OCI-LY1 (cell line): ENCODE measurements at regions not wholly inside any gene's neighbourhood (a gene's known extent, or its start where the extent isn't known, plus 50 kb on each side); places are given as distances from the start of the nearest gene placed in this dataset.

Experiments
- H2AFZ ChIP-seq: fragments of 200-600 bp; sonication (generic), shearing (Covaris generic); 2 replicates; pipeline ENCODE4 v1.6.0; 2014; ENCODE audit warnings: antibody characterized with exemption, mild to moderate bottlenecking, low read length
- H3F3A ChIP-seq: fragments of 200-600 bp; sonication (generic), shearing (Covaris generic); 2 replicates; pipeline ENCODE4 v1.6.0; 2014; ENCODE audit warnings: mild to moderate bottlenecking, antibody characterized with exemption, low read length, moderate library complexity; ENCODE audit not compliant: insufficient read depth
- H3K27ac ChIP-seq: fragments of 200-600 bp; sonication (generic); 2 replicates; pipeline ENCODE4 v1.5.1; 2014; ENCODE audit warnings: low read length, mixed run types, mild to moderate bottlenecking, low read depth; ENCODE audit not compliant: poor library complexity, severe bottlenecking
- H3K27me3 ChIP-seq: fragments of 200-600 bp; sonication (generic); 2 replicates; pipeline ENCODE4 v1.6.0; 2014; ENCODE audit warnings: antibody characterized with exemption, mild to moderate bottlenecking, low read length, moderate library complexity; ENCODE audit not compliant: insufficient read depth
- H3K36me3 ChIP-seq: fragments of 200-600 bp; sonication (generic); 2 replicates; pipeline ENCODE4 v1.6.1; 2014; ENCODE audit warnings: mild to moderate bottlenecking, antibody characterized with exemption, low read length, moderate library complexity, mixed read lengths; ENCODE audit not compliant: insufficient read depth
- H3K4me1 ChIP-seq: fragments of 200-600 bp; sonication (generic); 2 replicates; pipeline ENCODE4 v1.5.1; 2014; ENCODE audit warnings: mild to moderate bottlenecking, low read length, moderate library complexity; ENCODE audit not compliant: insufficient read depth, severe bottlenecking
- H3K4me2 ChIP-seq: fragments of 200-600 bp; sonication (generic), shearing (Covaris generic); 2 replicates; pipeline ENCODE4 v1.6.1; 2014; ENCODE audit warnings: low read length
- H3K4me3 ChIP-seq: fragments of 200-600 bp; sonication (generic); 2 replicates; pipeline ENCODE4 v1.5.1; 2014; ENCODE audit warnings: low read length, low read depth, mild to moderate bottlenecking, mixed read lengths; ENCODE audit not compliant: poor library complexity, severe bottlenecking
- H3K79me2 ChIP-seq: fragments of 200-600 bp; shearing (Covaris generic); 2 replicates; pipeline ENCODE4 v1.6.1; 2016; ENCODE audit warnings: mixed run types, low read length, mixed read lengths; ENCODE audit not compliant: insufficient read depth
- H3K9ac ChIP-seq: fragments of 200-600 bp; sonication (generic), shearing (Covaris generic); 2 replicates; pipeline ENCODE4 v1.6.1; 2014; ENCODE audit warnings: mild to moderate bottlenecking, low read length, mixed read lengths
- H3K9me2 ChIP-seq: fragments of 200-600 bp; sonication (generic), shearing (Covaris generic); 2 replicates; pipeline ENCODE4 v1.6.1; 2014; ENCODE audit warnings: low read depth, mild to moderate bottlenecking, low read length, mixed read lengths
- H3K9me3 ChIP-seq: fragments of 200-600 bp; shearing (Covaris generic); 2 replicates; pipeline ENCODE4 v1.6.1; 2014; ENCODE audit warnings: low read length, mixed read lengths
- H4K20me1 ChIP-seq: fragments of 200-600 bp; sonication (generic), shearing (Covaris generic); 2 replicates; pipeline ENCODE4 v1.6.0; 2016; ENCODE audit warnings: mild to moderate bottlenecking, low read length; ENCODE audit not compliant: insufficient read depth
- CTCF ChIP-seq: fragments of 200-600 bp; sonication (generic), shearing (Covaris generic); IDR thresholded peaks from 2 replicates; pipeline ENCODE4 v1.5.1; 2017; ENCODE audit warnings: mild to moderate bottlenecking, antibody characterized with exemption, low read length, moderate library complexity, mixed read lengths
- EZH2 ChIP-seq: fragments of 200-600 bp; sonication (generic), shearing (Covaris generic); IDR thresholded peaks from 2 replicates; pipeline ENCODE4 v1.8.0; 2017; ENCODE audit warnings: borderline replicate concordance, mixed run types, mild to moderate bottlenecking, antibody characterized with exemption, low read length, moderate library complexity, mixed read lengths

DNA sequence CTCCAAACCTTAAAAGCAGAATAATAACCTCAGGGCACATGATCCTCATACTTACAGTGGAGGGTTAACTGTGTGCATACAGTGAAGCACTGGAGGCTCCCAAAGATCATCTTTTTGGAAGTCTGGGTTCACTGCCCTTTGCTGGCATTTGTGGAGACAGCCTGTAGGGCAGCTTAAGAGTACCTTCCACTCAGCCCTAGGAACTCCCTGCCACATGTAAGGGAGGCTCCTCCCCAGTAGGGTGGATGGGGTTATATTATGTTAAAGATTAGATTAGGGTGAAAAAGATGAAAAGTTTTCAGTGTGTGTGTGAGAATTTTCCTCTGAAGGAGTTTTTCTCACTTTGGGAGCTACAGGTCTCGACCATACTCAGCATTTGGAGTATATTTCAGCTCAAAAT, 388.4 kb downstream of the RAB28 start:
- H2AFZ ChIP-seq: no peak overlapping the region
- H3K4me3 ChIP-seq: no peak overlapping the region
- no peaks in the 10 kb centered on the region for H3K4me1 ChIP-seq
- H3K9ac ChIP-seq: no peak overlapping the region
- no peaks in the 10 kb centered on the region for H3K79me2 ChIP-seq
- no peaks in the 10 kb centered on the region for H3K36me3 ChIP-seq
- H3K9me3 ChIP-seq: no peaks in the 10 kb centered on the region
- no peak overlapping the region for H3K27ac ChIP-seq
- no peaks in the 10 kb centered on the region for H3K27me3 ChIP-seq
- H3K9me2 ChIP-seq: no peaks in the 10 kb centered on the region
- no peaks in the 10 kb centered on the region for H3F3A ChIP-seq
- no peak for TF ChIP-seq EZH2
- TF ChIP-seq CTCF: no peak
- no peak overlapping the region for H3K4me2 ChIP-seq
- H4K20me1 ChIP-seq: no peaks in the 10 kb centered on the region

- Histone ChIP-seq H3K4me1 (no peaks in the 10 kb centered on the region), H3K9me2 (no peaks in the 10 kb centered on the region), H3K9ac (no peak overlapping the region), H4K20me1 (no peaks in the 10 kb centered on the region), H2AFZ (no peak overlapping the region), H3K27me3 (no peaks in the 10 kb centered on the region), H3K27ac (no peak overlapping the region), H3K36me3 (no peaks in the 10 kb centered on the region), H3K9me3 (no peaks in the 10 kb centered on the region), H3F3A (no peaks in the 10 kb centered on the region), H3K4me3 (no peak overlapping the region), H3K4me2 (no peak overlapping the region), H3K79me2 (no peaks in the 10 kb centered on the region)
- TF ChIP-seq EZH2 (no peak), CTCF (no peak)
These were observed 391.0 kb downstream of the RAB28 start for GRCh38 chr4:13093170-13093569.

GRCh38 chr4:13092702-13093101, 391.4 kb downstream of the RAB28 start:
- no peaks in the 10 kb centered on the region for H3F3A ChIP-seq
- H4K20me1 ChIP-seq: no peaks in the 10 kb centered on the region
- no peaks in the 10 kb centered on the region for H3K27me3 ChIP-seq
- H3K4me3 ChIP-seq: no peak overlapping the region
- no peak overlapping the region for H2AFZ ChIP-seq
- no peak overlapping the region for H3K9ac ChIP-seq
- TF ChIP-seq CTCF (no peak), EZH2 (no peak)
- no peaks in the 10 kb centered on the region for H3K4me1 ChIP-seq
- no peak overlapping the region for H3K4me2 ChIP-seq
- H3K79me2 ChIP-seq: no peaks in the 10 kb centered on the region
- no peak overlapping the region for H3K27ac ChIP-seq
- H3K9me3 ChIP-seq: no peaks in the 10 kb centered on the region
- no peaks in the 10 kb centered on the region for H3K9me2 ChIP-seq
- H3K36me3 ChIP-seq: no peaks in the 10 kb centered on the region
